HG03064 (cell line): ENCODE measurements at regions not wholly inside any gene's neighbourhood (a gene's known extent, or its start where the extent isn't known, plus 50 kb on each side); places are given as distances from the start of the nearest gene placed in this dataset.
"Not testable (repeated sequence)": the region's sequence is repeated elsewhere in the genome, so short reads cannot be mapped to it uniquely, and the experiment has no call there.

ENCODE experiments used
- ATAC-seq: cut with Tn5 transposase; IDR thresholded peaks from one replicate; pipeline ENCODE4 v1.9.1; 2021; ENCODE audit warnings: low read depth; ENCODE audit not compliant: unreplicated experiment

DNA sequence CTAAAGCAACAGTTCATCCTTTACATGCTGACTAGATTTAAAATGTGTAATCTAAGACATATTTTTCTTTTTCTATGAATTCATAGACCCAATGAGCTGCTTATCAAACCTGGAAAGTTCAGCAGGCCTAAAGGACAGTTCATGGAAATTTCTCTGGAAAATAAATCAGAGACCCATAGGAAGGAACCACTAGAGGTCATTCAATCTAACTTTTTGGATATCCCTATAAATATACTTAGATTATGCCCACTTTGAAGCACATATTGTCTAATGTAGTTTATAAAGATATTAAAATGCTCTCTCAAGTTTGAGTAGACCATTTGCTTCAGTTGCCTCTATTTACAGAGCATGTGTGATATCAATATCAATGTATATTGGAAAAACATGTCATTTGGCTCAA is 473.0 kb downstream of the FAT4 start:
- no peak for ATAC-seq

DNA sequence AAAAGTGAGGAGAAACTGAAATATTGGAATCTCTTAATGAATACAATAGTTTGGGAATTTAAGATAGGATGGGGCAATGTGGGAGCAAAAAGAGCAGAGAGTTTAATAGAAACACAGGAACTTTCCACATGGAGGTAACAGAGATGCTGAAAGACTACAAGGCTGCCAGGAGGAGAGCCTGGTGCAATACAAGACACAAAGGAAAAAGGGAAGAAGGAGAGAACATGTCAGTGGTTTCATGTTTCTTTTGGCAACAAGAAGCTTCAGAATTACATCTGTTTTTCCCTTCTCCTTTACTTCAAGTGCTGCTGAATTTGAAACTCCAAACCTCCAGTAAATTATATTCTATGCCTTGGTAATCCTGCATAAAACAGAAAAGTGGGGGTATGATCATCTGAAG is 474.3 kb downstream of the FAT4 start:
- ATAC-seq: no peak

DNA sequence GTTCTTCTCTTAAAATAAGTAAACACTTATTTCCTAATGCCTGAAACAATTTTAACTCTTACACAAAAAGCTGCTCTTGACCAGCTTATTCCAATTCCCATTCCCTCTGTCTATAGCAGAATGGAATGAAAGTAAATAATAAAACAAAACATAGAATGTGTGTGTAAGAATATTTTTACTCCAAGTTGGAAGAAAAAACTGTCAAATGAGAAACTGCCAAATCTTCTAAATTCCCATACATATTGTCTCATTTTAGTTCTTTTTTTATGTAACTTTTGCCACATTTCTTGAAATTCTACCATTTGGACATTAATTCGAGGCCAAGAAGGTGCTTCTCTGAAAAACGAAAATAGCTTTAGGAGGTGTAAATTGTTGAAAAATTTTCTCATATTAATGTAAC is 477.1 kb downstream of the FAT4 start:
- ATAC-seq: no peak

DNA sequence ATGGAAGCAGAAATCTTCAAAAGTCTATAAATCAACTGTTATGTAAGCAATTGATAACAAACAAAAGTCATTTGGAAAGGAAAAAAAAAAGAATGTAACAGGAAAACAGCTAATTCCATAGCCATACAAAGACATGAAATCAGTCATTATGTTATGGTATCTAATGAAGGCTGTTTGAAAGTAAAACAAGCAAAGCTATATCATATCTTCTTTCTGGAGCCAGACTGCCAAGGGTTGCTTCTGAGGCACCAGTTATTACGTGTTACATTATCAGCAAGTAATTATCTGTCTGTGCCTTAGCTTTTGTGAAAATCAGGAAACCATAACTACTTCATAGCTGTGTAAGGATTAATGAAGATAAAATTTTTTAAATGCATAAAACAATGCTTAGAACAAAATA is 480.2 kb downstream of the FAT4 start:
- no peak for ATAC-seq

DNA sequence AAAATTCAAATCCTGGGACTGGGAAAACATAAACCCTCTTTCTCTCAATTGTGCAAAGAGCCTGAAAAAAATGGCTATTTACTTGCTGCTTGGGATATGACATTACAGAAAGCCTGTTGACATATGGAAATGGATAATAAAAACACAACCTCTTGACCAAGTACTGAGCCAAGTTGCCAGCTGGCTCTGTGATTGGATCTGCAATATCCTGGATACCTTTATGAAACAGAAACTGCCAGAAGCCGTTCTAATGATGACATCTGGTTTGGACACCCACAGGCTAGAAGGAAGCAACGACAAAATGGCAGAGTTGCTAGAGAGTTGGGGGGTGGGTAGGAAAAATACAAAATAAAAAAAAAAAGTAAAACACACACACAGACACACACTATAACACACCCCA is 481.4 kb downstream of the FAT4 start:
- no peak for ATAC-seq

DNA sequence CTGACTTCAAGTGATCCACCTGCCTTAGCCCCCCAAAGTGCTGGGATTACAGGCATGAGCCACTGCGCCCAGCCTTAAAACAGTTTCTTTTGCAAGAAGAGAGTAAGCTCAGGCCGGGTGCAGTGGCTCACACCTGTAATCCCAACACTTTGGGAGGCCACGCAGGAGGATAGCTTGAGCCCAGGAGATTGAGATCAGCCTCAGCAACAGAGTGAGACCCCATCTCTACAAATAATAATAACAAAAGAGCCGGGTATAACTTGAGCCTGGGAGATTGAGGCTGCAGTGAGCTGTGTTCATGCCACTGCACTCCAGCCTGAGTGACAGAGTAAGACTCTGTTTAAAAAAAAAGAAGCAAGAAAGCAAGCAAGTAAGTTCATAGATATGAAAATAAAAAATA is 482.9 kb downstream of the FAT4 start:
- not testable (repeated sequence) for ATAC-seq

DNA sequence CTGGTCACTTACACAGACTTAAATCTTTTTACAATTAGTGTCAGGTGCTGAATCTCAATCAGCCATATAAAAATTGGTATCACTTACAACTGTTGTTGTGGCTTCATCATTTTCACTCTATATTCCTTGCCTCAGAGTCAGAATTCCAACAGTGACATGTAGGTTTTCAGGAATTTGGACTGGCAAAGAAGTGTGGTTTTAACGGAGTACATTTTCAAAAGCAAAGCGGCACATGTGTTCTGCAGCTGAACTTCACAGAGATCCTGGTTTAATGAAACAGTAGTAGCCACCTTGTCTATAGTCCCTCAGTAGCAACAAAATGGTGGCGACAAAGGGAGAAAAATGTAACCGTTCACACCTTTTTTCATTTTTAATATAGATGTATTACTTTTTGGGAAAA is 486.6 kb downstream of the FAT4 start:
- ATAC-seq: no peak

DNA sequence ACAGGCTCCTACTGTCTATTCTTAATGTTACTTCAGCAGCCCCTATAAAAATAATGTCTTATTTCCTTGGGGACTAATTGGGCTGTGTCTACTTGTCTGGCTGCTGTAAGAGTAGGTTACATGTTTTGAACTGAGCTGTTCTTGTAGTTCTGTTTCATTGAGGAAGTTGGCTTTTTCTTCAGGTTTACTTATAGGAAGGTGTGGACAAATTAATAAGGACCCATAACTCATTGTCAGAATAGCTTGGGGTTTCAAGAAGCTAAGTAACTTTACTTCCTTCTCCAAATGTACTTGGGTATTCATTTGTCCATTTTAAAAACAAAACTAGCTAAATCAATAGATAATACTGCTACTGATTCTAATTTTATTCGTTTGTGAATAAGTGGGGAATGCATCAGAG is 487.2 kb downstream of the FAT4 start:
- ATAC-seq: no peak

DNA sequence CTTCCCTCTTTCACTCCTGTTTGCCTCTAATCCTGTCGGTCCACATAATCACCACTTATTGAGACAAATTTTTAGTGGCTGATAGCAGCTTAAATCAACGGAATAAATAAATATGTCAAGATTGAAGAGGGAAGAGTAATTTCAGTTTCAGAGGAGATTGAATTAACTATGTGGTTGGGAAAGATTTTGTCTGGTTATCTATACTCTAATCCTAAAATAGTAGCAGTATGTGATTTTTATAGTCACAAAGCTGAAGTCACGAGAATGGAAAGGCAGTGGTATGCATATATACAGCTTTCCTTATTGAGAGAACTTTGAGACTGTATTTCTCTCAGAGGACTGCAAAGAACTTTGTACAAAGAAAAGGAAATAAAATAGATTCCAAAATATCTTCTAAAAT is 493.3 kb downstream of the FAT4 start:
- ATAC-seq: no peak

DNA sequence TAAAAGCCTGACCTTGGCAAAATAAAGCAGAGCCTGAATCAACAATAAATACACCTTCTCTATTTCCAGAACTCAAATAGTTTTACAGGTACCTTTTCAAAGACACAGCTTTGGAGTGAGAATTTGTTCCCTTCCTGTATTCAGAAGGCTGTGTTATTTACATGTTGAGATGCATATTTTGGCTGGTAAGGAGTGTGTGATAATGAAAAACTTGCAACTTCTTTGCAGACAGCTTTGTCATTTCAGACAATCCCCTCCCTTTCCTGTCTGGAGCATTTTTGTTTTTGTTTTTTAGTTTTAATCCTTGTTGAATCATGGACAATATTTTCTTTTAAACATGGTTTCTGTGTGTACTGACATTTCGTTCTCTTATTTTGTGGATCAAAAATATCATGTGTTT is 493.8 kb downstream of the FAT4 start:
- ATAC-seq: no peak

DNA sequence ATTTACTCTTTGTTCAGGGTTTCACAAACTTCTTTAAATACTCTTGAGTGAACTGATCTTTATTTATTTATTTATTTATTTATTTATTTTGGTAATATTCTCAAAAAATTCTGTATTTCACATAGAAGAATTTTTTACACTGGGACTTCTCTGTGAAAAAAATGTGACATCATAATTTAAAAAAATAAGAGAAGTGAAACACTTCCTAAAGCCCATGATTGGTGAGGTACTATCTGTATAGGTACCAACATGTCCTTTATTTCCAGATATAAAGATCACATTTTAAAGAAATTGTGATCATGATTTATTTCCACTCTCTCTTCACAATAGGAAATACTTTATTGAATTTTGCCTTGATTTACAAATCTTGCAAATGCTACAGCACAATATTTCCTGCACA is 497.1 kb downstream of the FAT4 start:
- ATAC-seq: no peak

DNA sequence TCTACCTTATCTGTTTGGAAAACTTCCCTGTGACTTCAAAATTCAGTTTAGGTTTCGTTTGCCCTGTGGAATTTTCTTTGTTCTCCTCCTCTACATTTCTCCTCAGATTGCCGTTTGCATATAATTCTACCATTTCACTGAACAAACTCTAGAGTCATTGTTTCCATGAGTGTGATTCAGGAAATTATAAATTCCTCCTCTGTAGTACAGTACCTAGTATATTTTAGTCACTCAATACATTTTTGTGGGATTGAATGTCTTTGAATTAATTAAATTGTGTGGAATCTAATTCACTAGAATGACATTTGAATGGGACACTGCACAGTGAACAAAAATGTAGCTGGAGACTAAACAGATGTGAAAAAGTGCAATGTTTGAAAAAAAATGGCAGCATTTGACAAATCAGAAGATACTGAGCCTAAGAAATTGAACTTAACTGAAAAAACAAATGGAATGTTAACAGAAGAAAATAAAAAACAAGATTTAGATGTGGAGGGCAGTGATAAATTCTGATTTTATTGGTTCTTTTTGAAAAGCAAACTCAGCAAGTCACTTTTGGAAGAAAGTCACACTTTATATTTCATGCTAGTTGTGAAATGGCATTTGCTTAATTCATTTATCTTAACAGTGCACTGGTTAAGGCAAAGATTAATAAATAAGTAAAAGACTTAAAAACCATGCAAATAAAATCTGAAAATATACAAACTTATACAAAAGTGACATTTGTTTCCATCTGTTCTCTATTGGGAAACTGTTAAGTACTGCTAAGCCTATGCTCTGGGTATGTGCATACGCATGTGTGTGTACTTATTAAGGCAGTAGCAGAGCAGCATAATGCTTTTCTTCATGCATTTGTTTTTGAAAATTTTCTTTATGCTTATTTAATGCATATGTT is 512.3 kb downstream of the FAT4 start:
- ATAC-seq: no peak

DNA sequence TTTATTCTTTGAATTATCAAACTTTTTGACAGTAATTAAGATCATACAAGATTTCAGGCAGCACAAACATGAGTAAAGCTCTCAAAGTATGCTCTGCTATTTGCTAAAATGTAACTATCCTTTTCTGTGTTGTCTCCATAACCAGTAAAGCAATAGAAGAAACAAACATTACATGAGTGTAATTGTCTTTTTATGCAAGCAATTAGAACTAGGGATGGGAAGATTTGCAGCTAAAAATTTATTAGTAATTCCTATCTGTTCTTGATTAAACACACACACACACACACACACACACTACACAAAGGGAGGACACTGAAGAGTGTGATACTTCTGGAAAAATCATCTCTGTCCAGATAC is 512.9 kb downstream of the FAT4 start:
- ATAC-seq: no peak

DNA sequence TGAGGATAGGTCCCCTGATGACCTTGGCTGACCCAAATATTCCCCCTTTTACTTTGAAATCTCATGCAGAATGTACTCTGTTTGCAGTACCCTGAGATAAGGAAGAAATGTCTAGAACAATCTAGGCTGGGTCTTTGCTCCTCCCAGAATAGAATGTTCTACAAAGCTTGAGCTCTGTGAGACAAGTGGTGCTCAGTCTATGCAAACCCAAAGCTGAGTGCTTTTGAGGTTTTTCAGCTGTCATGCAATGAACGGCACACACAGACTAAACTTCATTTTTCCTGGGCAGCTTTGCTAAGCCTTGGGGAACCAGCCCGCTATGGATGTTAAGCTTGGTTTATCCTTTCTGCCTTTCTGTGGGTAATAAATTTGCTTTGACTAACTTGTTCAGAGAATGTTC is 513.6 kb downstream of the FAT4 start:
- no peak for ATAC-seq

DNA sequence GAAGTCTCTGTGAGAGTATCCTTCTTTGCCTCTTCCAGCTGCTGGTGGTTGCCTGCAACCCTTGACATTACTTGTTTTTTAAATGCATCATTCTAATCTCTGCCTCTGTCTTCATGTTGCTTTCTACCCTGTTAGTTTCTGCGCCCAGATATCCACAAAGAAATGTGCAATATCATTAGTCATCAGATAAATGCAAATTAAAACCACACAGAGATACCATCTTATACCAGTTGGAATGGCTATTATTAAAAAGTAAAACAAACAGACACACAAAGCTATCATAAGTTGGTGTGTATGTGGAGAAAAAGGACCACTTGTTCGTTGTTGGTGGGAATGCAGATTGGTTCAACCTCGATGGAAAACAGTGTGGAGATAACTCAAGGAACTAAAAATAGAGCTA is 517.4 kb downstream of the FAT4 start:
- ATAC-seq: no peak

DNA sequence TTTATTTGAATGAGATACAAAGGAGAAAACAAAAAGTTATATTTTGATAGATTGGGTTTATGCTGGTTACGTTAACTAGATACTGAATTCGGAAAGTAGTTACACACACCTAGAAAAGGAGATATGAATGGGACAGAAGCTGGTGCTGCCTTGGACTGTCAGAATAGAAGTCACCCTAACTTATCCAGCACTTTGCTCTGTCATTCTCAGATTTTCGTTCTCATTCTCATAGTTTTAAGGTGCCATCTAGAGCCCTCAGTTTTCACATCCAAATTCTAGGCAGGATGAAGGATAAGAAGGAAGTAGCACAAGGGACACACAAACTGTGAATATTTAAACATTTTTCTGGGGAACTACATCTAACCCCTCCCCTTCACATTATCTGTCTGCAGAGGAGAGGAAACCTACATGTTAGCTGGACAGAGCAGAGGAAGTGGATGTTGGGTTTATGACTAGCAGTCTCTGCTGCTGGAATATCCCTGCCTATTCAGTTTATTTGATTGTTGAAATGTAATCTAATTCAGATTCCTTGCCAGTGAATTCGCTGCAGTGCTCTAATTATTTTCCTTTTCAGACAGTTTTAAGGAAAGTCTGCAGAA is 521.9 kb downstream of the FAT4 start:
- ATAC-seq: no peak

DNA sequence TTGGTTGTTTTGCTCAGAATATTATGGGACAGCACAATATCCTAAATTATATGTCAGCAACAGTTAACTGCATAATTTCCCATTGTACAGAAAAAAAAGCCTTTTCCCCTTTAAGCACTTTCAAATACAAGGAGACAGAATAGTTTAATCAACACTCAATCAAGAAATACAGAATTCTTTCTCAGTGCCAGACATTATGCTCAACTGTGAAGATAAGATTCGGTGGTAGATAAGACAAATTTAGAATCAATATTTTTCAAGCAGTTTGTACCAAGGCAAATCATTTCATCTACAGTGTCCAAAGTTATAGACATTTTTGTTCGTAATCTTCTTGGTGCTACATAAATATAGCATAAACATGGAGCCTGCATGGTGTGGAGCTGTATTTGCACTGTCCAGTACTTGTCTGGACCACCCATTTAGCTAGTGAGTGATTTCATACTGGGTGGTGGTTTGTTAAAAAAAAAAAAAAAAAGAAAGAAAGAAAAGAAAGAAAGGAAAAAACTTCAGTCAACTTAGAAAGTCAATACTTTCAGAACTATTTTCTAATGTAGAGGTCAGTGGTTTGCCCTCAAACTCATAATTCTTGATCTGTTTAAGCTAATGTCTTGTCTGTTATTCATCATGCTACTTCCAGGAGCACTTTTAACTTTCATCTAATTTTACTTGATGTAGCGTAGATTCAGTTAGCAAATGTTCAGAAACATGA is 522.9 kb downstream of the FAT4 start:
- ATAC-seq: no peak

DNA sequence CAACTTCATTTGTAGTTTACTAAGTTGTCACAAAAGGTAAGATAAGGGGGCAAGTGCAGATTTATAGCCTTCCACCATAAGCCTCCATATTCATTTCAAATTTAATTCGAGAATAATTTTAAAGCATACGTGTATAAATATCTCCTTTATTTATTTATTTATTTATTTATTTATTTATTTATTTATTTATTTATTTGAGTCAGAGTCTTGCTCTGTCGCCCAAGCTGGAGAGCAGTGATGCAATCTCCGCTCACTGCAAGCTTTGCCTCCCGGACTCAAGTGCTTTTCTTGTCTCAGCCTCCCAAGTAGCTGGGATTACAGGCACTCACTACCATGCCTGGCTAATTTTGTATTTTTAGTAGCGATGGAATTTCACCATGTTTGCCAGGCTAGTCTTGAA is 523.4 kb downstream of the FAT4 start:
- no peak for ATAC-seq

DNA sequence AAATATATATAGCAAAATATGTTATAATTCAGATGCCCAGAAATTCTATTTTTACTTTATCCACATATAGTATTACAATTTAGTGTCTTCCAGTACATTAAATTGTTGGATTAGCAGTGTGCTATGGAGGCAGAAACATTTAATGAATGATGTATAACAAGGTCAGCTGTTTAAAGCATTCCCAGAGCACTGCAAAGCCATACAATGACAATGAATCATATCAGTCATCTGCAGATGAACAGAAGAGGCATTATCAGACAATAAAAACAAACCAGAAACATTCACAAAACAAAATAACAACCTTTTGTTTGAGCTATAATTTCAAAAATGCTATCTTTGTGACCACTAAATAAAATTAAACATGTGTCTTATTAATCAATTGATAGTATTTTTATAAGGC is 524.2 kb downstream of the FAT4 start:
- no peak for ATAC-seq

DNA sequence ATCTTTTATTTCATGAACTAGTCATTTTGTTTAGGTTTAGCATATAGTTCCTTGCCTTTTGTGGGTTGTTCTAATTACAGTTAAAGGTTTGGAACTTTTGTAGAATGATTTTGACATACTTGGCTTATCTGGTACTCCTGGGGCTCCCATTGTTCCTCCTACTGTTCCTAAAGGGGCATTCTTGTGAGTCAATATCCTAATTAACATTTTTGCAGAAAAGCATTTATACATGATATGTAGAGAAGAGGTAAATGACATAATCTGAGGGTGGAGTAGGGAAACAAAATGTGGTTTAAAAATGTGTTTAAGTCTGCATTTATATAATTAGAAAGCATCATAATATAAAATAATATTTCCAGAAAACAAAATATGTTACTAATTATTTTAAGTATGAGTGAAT is 529.2 kb downstream of the FAT4 start:
- ATAC-seq: no peak

DNA sequence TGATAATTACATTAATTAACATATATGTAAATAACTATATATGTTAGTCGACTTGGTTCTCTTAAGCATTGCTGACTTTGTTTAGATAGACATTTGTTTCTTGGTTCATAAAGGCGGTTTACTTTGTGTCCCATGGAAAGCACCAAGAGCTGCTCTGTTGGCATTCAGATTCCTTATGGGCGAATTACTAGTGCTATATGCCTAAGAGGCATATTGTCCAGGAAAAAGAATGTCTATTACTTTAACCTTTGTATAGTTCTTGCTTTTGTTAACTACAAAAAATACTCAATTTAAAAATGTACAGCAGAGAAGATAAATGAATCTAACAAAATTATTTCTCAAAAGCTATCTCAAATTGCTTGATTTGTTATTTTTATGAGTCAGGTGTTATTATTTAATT is 532.8 kb downstream of the FAT4 start:
- no peak for ATAC-seq

DNA sequence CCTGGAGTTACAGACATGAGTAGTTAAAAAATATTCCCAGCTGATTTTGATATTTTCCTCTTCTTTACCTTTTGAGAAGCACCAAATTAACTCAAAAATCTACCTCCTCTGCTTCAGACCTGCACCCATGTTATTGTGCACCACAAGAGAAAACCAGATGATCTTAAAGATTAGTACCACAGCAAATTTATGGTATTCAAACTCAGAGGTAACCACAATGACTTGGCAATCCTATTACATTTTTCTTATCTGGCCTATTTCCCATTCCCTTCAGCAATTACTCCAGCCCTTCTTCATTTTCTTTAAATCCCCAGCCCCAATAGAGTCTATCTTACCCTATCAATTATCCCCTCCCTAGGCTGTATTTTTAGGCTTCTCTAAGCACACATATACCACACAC is 535.1 kb downstream of the FAT4 start:
- ATAC-seq: no peak
